ENCODE measurements at regions not wholly inside any gene's neighbourhood (a gene's known extent, or its start where the extent isn't known, plus 50 kb on each side); places are given as distances from the start of the nearest gene placed in this dataset.

- Mint-ChIP-seq H3K9me3 (ENCODE audit: unreplicated experiment) (no peaks in the 10 kb centered on the region), H3K27me3 (ENCODE audit: insufficient read depth, unreplicated experiment) (peaks cover 3% of the 10 kb centered on the region), H3K4me1 (ENCODE audit: low read depth, unreplicated experiment) (no peaks in the 10 kb centered on the region), H3K36me3 (ENCODE audit: insufficient read depth, unreplicated experiment) (no peaks in the 10 kb centered on the region), H3K4me3 (ENCODE audit: unreplicated experiment) (no peak overlapping the region), H3K27ac (ENCODE audit: unreplicated experiment) (no peak overlapping the region)
- no TSS peak for BruUV-seq (replicated peaks)
- CTCF ChIA-PET: interaction anchor here (0.7 to 0.8 kb wide), 2 partner anchors 175 to 424 kb away, joined by 3 read pairs; no protein-coding TSS in a partner anchor
- peak in 1 of 2 experiments; percentile 41 for TF ChIP-seq CTCF (IDR thresholded peaks at IDR 0.05; ENCODE audit: insufficient read depth in 1 of 2, low read depth in 1 of 2, low read length in 1 of 2, severe bottlenecking in 1 of 2, unreplicated experiment in 1 of 2)
- H3K27me3 ChIP-seq (replicated peaks; ENCODE audit: control insufficient read depth, insufficient read depth, low read length): no peaks in the 10 kb centered on the region
- intact Hi-C loops (cut with micrococcal nuclease; ENCODE audit: unreplicated experiment): no loop called here
- no peaks in the 10 kb centered on the region for H3K4me1 ChIP-seq
- peak; percentile 26 to 38 for DNase-seq
- no peaks in the 10 kb centered on the region for H3K9me3 ChIP-seq
- H3K36me3 ChIP-seq (ENCODE audit: control insufficient read depth, insufficient read depth, low read length): no peaks in the 10 kb centered on the region
- H3K4me3 ChIP-seq (ENCODE audit: low read depth, low read length): no peak overlapping the region
- POLR2A ChIA-PET: no interaction called here
These were observed 57.7 kb upstream of the PASD1 start for GRCh38 chrX:151505796-151506195.

- Histone ChIP-seq H3K4me1 (no peaks in the 10 kb centered on the region), H3K9me3 (no peaks in the 10 kb centered on the region), H3K4me3 (ENCODE audit: low read depth, low read length) (no peak overlapping the region), H3K27me3 (replicated peaks; ENCODE audit: control insufficient read depth, insufficient read depth, low read length) (no peaks in the 10 kb centered on the region), H3K36me3 (ENCODE audit: control insufficient read depth, insufficient read depth, low read length) (no peaks in the 10 kb centered on the region)
- ChIA-PET CTCF (no interaction called here), POLR2A (no interaction called here)
- no TSS peak for BruUV-seq (replicated peaks)
- no peak overlapping the region for H3K4me3 Mint-ChIP-seq (ENCODE audit: unreplicated experiment)
- no peaks in the 10 kb centered on the region for H3K36me3 Mint-ChIP-seq (ENCODE audit: insufficient read depth, unreplicated experiment)
- H3K27ac Mint-ChIP-seq (ENCODE audit: unreplicated experiment): no peak overlapping the region
- H3K4me1 Mint-ChIP-seq (ENCODE audit: low read depth, unreplicated experiment): no peaks in the 10 kb centered on the region
- TF ChIP-seq CTCF (IDR thresholded peaks at IDR 0.05; ENCODE audit: insufficient read depth in 1 of 2, low read depth in 1 of 2, low read length in 1 of 2, severe bottlenecking in 1 of 2, unreplicated experiment in 1 of 2): no peak
- intact Hi-C loops (cut with micrococcal nuclease; ENCODE audit: unreplicated experiment): no loop called here
- H3K27me3 Mint-ChIP-seq (ENCODE audit: insufficient read depth, unreplicated experiment): peaks cover 3% of the 10 kb centered on the region
- H3K9me3 Mint-ChIP-seq (ENCODE audit: unreplicated experiment): no peaks in the 10 kb centered on the region
- no peak for DNase-seq
These were observed 53.3 kb upstream of the PASD1 start for GRCh38 chrX:151510203-151510602.

GRCh38 chrX:151513472-151513871 lies 50.0 kb upstream of the PASD1 start:
- CTCF ChIA-PET: no interaction called here
- Mint-ChIP-seq H3K4me3 (ENCODE audit: unreplicated experiment) (no peak overlapping the region), H3K27ac (ENCODE audit: unreplicated experiment) (no peak overlapping the region), H3K4me1 (ENCODE audit: low read depth, unreplicated experiment) (no peaks in the 10 kb centered on the region), H3K9me3 (ENCODE audit: unreplicated experiment) (no peaks in the 10 kb centered on the region), H3K27me3 (ENCODE audit: insufficient read depth, unreplicated experiment) (peaks cover 7% of the 10 kb centered on the region), H3K36me3 (ENCODE audit: insufficient read depth, unreplicated experiment) (no peaks in the 10 kb centered on the region)
- no peaks in the 10 kb centered on the region for H3K4me1 ChIP-seq
- no peaks in the 10 kb centered on the region for H3K36me3 ChIP-seq (ENCODE audit: control insufficient read depth, insufficient read depth, low read length)
- intact Hi-C loops (cut with micrococcal nuclease; ENCODE audit: unreplicated experiment): no loop called here
- POLR2A ChIA-PET: no interaction called here
- no peak overlapping the region for H3K4me3 ChIP-seq (ENCODE audit: low read depth, low read length)
- BruUV-seq (replicated peaks): no TSS peak
- no peak for TF ChIP-seq CTCF (IDR thresholded peaks at IDR 0.05; ENCODE audit: insufficient read depth in 1 of 2, low read depth in 1 of 2, low read length in 1 of 2, severe bottlenecking in 1 of 2, unreplicated experiment in 1 of 2)
- no peaks in the 10 kb centered on the region for H3K27me3 ChIP-seq (replicated peaks; ENCODE audit: control insufficient read depth, insufficient read depth, low read length)
- no peak for DNase-seq
- H3K9me3 ChIP-seq: no peaks in the 10 kb centered on the region
